Endothelial cell of umbilical vein (primary cell): ENCODE measurements at regions not wholly inside any gene's neighbourhood (a gene's known extent, or its start where the extent isn't known, plus 50 kb on each side); places are given as distances from the start of the nearest gene placed in this dataset.

Experiments
- BruUV-seq: library from RNA; stranded (reverse); fragments of 400-500 nt; replicated peaks from 2 replicates; lab custom pipeline; 2021; lab: Mats Ljungman, UMichigan
- CTCF ChIA-PET: fragments of 300-600, 350-600 bp; sonication (Branson Sonifier 250); formaldehyde crosslinking; loops from one replicate; lab custom pipeline; 2021; ENCODE audit warnings: antibody characterized with exemption, inconsistent platforms; lab: Charles Lee
- POLR2A ChIA-PET: fragments of 300-600, 350-600 bp; sonication (Branson Sonifier 250); formaldehyde crosslinking; loops from one replicate; lab custom pipeline; 2021; ENCODE audit warnings: antibody characterized with exemption, inconsistent platforms; lab: Charles Lee
- DNase-seq: peaks from one replicate; pipeline ENCODE4 v3.0.0-alpha.2; 2011; ENCODE audit warnings: low read depth, low spot score
- FAIRE-seq: peaks from 2 replicates; lab custom pipeline; 2011; peaks lifted over from hg19 to GRCh38; lab: Jason Lieb, UNC
- H2AFZ ChIP-seq: 2 replicates; pipeline ENCODE4 v1.6.0; 2012; ENCODE audit warnings: low read depth, low read length, control low read depth, inconsistent platforms
- H3K27ac ChIP-seq: 2 replicates; pipeline ENCODE4 v1.5.1; 2011; ENCODE audit warnings: low read depth, mild to moderate bottlenecking, control low read depth, low read length, moderate library complexity; ENCODE audit not compliant: insufficient read depth
- H3K27me3 ChIP-seq, 2 experiments: 2 replicates each; pipeline versions ENCODE4 v1.6.0 to v1.6.1; 2011; ENCODE audit warnings: low read length in 2 of 2, mixed read lengths in 1 of 2; ENCODE audit not compliant: control insufficient read depth in 2 of 2, insufficient read depth in 2 of 2
- H3K36me3 ChIP-seq, 2 experiments: 2 replicates in 1 of 2; 3 replicates in 1 of 2; pipeline ENCODE4 v1.5.1; 2011; ENCODE audit warnings: low read length in 2 of 2, mild to moderate bottlenecking in 1 of 2, moderate library complexity in 1 of 2; ENCODE audit not compliant: control insufficient read depth in 2 of 2, insufficient read depth in 2 of 2; ENCODE audit errors: extremely low read depth in 1 of 2
- H3K4me1 ChIP-seq: 3 replicates; pipeline ENCODE4 v1.5.1; 2011; ENCODE audit warnings: mild to moderate bottlenecking, low read length; ENCODE audit not compliant: control insufficient read depth, insufficient read depth; ENCODE audit errors: extremely low read depth
- H3K4me2 ChIP-seq: 2 replicates; pipeline ENCODE4 v1.6.1; 2011; ENCODE audit warnings: low read length, control low read depth, mixed read lengths; ENCODE audit not compliant: insufficient read depth
- H3K4me3 ChIP-seq, 3 experiments: fragments of 200-600 bp in 1 of 3; sonication (generic), shearing (Covaris generic) in 1 of 3; replicated peaks in 1 of 3; 2 replicates each; pipeline ENCODE4 v1.5.1; 2011 to 2016; ENCODE audit warnings: control low read depth in 3 of 3, low read length in 3 of 3, mild to moderate bottlenecking in 2 of 3, inconsistent platforms in 1 of 3, low read depth in 1 of 3, moderate library complexity in 1 of 3; ENCODE audit not compliant: insufficient read depth in 1 of 3
- H3K79me2 ChIP-seq: 2 replicates; pipeline ENCODE4 v1.6.0; 2012; ENCODE audit warnings: low read length, inconsistent platforms; ENCODE audit not compliant: control insufficient read depth, insufficient read depth
- H3K9ac ChIP-seq: replicated peaks from 2 replicates; pipeline ENCODE3; 2011; ENCODE audit warnings: low read length, control low read depth; ENCODE audit not compliant: insufficient read depth; ENCODE audit errors: extremely low read depth
- H3K9me1 ChIP-seq: replicated peaks from 3 replicates; pipeline ENCODE4 v1.6.0; 2011; ENCODE audit warnings: mild to moderate bottlenecking, low read length; ENCODE audit not compliant: control insufficient read depth, insufficient read depth; ENCODE audit errors: extremely low read depth
- H3K9me3 ChIP-seq: replicated peaks from 2 replicates; pipeline ENCODE4 v1.5.1; 2012; ENCODE audit warnings: low read length, inconsistent platforms; ENCODE audit not compliant: control insufficient read depth, insufficient read depth
- H4K20me1 ChIP-seq: replicated peaks from 2 replicates; pipeline ENCODE3; 2011; ENCODE audit warnings: mild to moderate bottlenecking, low read length; ENCODE audit not compliant: control insufficient read depth, insufficient read depth; ENCODE audit errors: extremely low read depth
- CTCF ChIP-seq, 2 donors: IDR thresholded peaks; 1 replicate in 1 of 2; 2 replicates in 1 of 2; pipeline ENCODE4 v1.5.1; 2011; ENCODE audit warnings: low read length in 2 of 2, mild to moderate bottlenecking in 2 of 2, moderate library complexity in 2 of 2, control low read depth in 1 of 2, inconsistent platforms in 1 of 2, low read depth in 1 of 2; ENCODE audit not compliant: insufficient read depth in 1 of 2; ENCODE audit errors: extremely low read depth in 1 of 2
- EZH2 ChIP-seq: IDR thresholded peaks from 2 replicates; pipeline ENCODE4 v1.6.1; 2012; ENCODE audit warnings: borderline replicate concordance, low read depth, mild to moderate bottlenecking, moderate library complexity, low read length, inconsistent platforms; ENCODE audit not compliant: severe bottlenecking
- FOS ChIP-seq: IDR thresholded peaks from 2 replicates; pipeline ENCODE4 v1.6.1; 2011; ENCODE audit warnings: mild to moderate bottlenecking, low read length, moderate library complexity, borderline replicate concordance; ENCODE audit not compliant: insufficient read depth
- GATA2 ChIP-seq: IDR thresholded peaks from 2 replicates; pipeline ENCODE4 v1.7.0; 2011; ENCODE audit warnings: low read depth, mild to moderate bottlenecking, moderate library complexity, mixed read lengths, low read length; ENCODE audit not compliant: insufficient read length, insufficient read depth
- JUN ChIP-seq: IDR thresholded peaks from 2 replicates; pipeline ENCODE4 v1.6.1; 2011; ENCODE audit warnings: borderline replicate concordance, low read depth; ENCODE audit not compliant: insufficient read length, insufficient read depth
- MAX ChIP-seq: IDR thresholded peaks from 2 replicates; pipeline ENCODE4 v1.6.1; 2011; ENCODE audit not compliant: insufficient read depth, insufficient read length
- MYC ChIP-seq: IDR thresholded peaks from one replicate; pipeline ENCODE4 v1.6.1; 2011; ENCODE audit warnings: mild to moderate bottlenecking, low read depth, low read length
- POLR2A ChIP-seq: IDR thresholded peaks from 2 replicates; pipeline ENCODE4 v1.6.1; 2012; ENCODE audit warnings: low read depth, mild to moderate bottlenecking, control low read depth, low read length
- dilution Hi-C: fragments of 300-500 bp; cut with MboI; formaldehyde crosslinking; loops from one replicate; pipeline ENCODE4 v1.15.0; 2019; ENCODE audit warnings: low sequenced_read_pairs; ENCODE audit not compliant: extremely low pct_ligation_motif_present
- intact Hi-C: fragments of 100-400 bp; cut with micrococcal nuclease; formaldehyde crosslinking; loops from one replicate; pipeline ENCODE4 v1.10.0; 2022

GRCh38 chr4:184309241-184310170 is 91.8 kb upstream of the ENPP6 start:
- FAIRE-seq, result no peak
- POLR2A ChIA-PET, result no interaction called here

GRCh38 chr4:184306949-184307348 is 89.3 kb upstream of the ENPP6 start:
- no peak for FAIRE-seq
- intact Hi-C loops (no loop called here), dilution Hi-C loops (no loop called here)

More at GRCh38 chr4:184309241-184310170, 91.8 kb upstream of the ENPP6 start:
- dilution Hi-C loops (no loop called here), intact Hi-C loops (loop anchor here (1.0 kb wide), 7 partner anchors 41 to 425 kb away; partner anchors contain the start of genes CENPU and IRF2)
- DNase-seq, result no peak
- Histone ChIP-seq H3K4me3 (no peak overlapping the region), H3K9me1 (no peaks in the 10 kb centered on the region), H3K36me3 (no peaks in the 10 kb centered on the region), H4K20me1 (no peaks in the 10 kb centered on the region), H3K4me2 (no peak overlapping the region), H3K9me3 (no peaks in the 10 kb centered on the region), H3K27me3 (no peaks in the 10 kb centered on the region), H2AFZ (no peak overlapping the region), H3K79me2 (no peaks in the 10 kb centered on the region), H3K4me1 (no peaks in the 10 kb centered on the region), H3K9ac (no peak overlapping the region), H3K27ac (peak overlapping the region; percentile 21)
- BruUV-seq, result no TSS peak
- CTCF ChIA-PET, result interaction anchor here (2.0 kb wide), 1 partner anchor 45 kb away, joined by 5 read pairs; no protein-coding TSS in a partner anchor
- TF ChIP-seq FOS (no peak), POLR2A (no peak), MAX (no peak), JUN (no peak), EZH2 (no peak), MYC (no peak), GATA2 (no peak)

More at GRCh38 chr4:184306949-184307348, 89.3 kb upstream of the ENPP6 start:
- BruUV-seq, result no TSS peak
- TF ChIP-seq FOS, result no peak
- no peak for TF ChIP-seq EZH2
- TF ChIP-seq MAX, result no peak
- no peak for TF ChIP-seq CTCF (IDR thresholded peaks at IDR 0.05; ENCODE audit: extremely low read depth in 1 of 2, insufficient read depth in 1 of 2, low read depth in 1 of 2, low read length in 2 of 2)
- no peak for TF ChIP-seq GATA2
- Histone ChIP-seq H4K20me1 (no peaks in the 10 kb centered on the region), H3K9ac (no peak overlapping the region), H2AFZ (no peak overlapping the region), H3K27ac (no peak overlapping the region), H3K4me3 (no peak overlapping the region), H3K4me2 (no peak overlapping the region), H3K27me3 (no peaks in the 10 kb centered on the region), H3K36me3 (no peaks in the 10 kb centered on the region), H3K9me1 (no peaks in the 10 kb centered on the region), H3K9me3 (no peaks in the 10 kb centered on the region), H3K79me2 (no peaks in the 10 kb centered on the region), H3K4me1 (no peaks in the 10 kb centered on the region)
- ChIA-PET POLR2A (interaction anchor here (0.6 to 0.7 kb wide), 2 partner anchors 194 to 733 kb away, joined by 3 read pairs; no protein-coding TSS in a partner anchor), CTCF (interaction anchor here (1.1 to 1.3 kb wide), 2 partner anchors 20 to 31 kb away, joined by 3 read pairs; no protein-coding TSS in a partner anchor)
- DNase-seq, result no peak
